NCI-H2196 (cell line): ENCODE measurements at regions not wholly inside any gene's neighbourhood (a gene's known extent, or its start where the extent isn't known, plus 50 kb on each side); places are given as distances from the start of the nearest gene placed in this dataset.

Source experiments
- DNase-seq: peaks from one replicate; lab custom pipeline; 2025; ENCODE audit not compliant: unreplicated experiment; lab: John Stamatoyannopoulos, UW

DNA sequence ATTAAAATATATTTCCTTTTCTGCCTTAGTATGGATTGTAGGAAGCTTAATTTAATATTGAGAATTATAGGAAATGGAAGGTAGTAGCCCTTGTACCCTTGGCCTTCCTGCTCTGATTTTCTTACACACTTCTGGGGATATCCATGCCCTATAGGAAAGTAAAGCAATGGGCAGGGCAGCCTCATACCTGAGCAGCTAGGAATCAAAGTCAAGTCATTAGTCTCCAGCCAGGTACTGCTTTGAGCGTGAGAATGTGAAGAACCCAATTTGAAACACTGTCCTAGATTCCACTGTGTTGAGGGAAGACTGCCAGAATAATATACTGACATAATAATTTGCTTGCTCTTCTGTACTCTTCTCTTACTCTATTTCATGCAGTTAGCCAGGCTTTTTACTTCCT is 51.0 kb upstream of the L3MBTL3 start:
- DNase-seq = no peak

DNA sequence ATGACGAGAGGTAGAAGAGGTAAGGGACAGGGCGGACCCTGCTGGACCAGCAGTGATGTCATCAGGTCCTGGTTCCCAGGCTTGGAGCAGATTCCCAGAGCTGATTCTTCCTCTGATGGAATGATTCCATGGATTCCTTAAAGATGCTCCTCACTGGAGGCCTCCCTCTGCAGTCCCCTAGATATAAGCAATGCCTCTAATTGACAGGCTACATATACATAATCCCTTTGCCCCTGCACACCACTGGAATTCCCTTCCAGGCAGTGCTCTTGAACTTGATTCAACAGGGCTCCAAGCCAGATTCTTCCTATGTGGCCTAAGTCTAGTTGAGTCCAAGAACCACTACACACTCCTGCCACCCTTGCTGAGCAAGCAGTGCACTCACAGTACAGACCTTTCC is 52.3 kb upstream of the L3MBTL3 start:
- DNase-seq = no peak

DNA sequence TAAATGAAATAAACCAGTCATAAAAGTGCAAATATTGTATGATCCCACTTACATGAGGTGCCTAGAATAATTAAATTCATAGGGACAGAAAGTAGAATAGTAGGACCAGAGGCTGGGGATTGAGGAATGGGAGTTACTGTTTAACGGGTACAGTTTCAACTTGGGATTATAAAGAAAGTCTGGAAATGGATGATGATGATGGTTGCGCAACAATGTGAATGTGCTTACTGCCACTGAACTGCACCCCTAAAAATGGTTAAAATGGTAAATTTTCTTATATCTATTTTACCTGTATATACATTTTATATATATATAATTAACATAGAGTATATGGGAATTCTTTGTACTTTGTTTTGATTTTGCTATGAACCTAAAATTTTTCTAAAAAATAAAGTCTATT is 53.3 kb upstream of the L3MBTL3 start:
- no peak for DNase-seq

DNA sequence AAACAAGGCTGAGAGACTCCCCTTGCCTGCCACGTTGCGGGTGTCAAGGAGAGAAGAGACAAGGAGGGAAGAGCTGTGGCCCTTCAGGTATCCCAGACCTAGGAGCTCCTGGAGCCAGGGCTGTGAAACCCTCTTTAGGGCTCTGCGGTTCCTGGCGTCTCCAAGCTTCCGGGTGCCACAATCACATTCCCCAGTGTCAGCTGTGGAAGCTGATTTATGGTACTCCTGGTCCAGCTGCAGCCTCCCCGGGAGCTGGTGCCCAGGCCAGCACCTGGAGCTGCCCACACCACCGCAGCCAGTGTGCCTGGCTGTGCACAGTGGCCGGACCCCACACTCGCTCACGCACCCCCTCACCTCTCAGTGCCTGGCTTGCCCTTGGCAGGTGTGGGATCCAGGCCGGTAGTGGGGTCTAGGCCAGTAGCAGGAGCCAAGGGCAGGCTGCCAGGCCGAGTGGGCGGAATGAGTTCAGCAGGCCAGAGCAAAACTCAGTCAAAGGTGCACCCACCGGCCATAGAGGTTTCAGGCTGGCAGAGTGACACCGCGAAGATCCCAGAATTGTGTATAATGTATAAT is 58.9 kb upstream of the L3MBTL3 start:
- DNase-seq = no peak

DNA sequence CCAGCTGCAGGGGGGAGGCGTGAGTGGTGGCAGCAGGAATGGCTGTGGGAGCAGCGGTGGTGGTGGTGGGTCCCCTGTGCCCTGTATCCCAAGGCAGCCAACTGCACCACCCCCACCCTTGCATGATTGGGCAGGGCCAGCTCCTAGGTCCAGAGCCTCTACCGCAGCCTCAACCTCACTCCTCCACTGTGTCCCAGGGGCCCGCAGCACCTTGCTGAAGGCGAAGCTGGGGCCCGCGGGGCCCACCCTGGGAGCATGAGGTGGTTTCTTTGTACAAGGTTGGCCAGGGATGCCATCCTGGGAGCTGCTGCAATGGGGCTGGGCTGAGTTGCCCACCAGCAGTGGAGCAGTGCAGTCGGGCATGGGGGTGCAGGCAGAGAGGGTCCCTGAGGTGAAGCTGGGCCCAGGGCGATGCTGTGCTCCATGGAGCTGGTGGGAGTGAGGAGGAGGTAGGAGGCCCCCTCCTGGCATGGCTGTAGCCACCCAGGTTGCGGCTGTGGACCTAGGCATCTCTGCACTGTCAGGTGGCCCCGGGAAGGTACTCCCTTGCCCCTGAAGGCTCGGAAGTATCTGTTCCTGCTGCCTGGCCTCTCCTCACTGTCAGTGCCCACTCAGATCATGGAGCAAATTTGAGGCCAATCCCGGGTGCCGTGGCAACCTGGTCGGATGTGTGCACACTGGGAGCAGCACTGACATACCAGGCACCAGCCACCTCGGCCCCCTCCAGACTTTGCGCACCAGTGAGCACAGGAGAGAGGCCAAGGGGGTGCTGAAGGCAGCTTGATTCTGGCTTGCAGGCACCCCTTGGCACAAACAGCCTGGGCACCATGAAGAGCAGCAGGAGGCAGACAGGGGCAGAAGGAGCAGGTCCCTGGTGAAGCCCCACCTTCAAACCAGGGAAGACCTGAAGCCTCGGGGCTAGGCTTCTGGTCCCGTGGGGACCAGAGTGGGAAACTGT is 60.2 kb upstream of the L3MBTL3 start:
- DNase-seq = no peak

DNA sequence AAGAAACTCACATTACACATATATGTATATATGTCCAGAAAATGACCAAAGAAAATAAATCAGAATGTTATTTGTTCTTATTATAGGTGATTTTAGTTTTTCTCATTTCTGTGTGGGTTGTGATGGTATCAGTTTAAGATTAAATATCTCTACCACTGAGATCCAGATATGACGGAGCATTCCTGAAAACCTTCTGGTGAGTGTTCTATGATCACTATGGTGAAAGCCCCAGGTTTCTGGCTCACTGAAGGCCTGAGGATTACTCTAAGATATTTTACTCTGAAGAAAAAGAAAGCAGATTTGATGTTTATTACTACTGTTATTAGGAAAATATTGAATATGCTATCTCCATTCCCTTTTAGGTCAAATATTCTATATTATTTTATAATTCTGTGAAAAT is 62.8 kb upstream of the L3MBTL3 start:
- DNase-seq = no peak

DNA sequence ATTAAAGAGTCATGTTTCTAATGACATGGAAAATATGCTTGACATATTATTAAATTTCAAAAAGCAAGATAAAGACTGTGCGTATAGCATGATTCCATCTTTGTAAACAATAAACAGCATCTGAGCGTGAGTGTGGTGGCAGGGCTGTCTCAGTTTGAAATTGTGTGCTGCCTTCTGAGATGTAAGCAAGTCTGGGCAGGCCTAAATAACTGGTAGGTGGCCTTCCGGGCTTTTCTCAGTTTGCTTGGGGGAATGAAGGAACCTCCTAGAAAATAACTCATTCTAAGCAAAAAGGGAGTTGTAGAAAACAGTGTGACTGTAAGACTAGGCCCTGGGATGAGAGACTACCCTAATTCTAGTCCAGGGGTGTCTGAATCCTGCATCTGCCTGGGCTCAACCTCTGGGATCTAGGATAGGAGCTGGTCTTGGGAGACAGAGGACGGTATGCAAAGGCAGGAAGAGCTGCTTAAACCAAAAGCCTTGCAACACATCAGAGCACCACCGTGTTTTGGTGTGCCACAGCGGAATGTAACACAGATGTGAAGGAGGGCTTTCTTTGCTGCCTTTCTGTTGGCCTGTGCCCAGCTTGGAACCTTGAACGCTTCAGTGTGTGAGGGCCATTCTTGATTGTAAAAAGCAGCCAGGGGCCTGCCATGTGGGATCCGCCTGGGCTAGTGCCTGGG is 63.5 kb upstream of the L3MBTL3 start:
- DNase-seq = no peak

DNA sequence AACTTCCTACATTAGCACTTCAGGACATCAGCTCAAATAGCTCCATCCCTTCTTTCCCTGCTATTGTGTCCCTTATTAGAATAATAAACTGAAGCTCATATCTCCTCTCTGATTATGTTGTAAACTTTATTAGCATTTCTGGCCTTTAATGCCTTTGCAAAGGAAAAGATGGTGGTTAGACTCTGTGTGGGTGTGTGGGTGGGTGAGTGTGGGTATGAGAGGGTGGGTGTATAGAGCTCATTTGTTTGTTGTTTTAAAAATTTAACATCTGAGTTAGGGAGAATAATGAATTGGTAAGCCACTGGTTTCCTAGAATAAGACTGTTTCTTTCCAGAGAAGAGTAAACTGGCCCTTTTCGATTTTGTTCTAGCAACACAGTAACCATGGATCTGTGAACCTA is 70.6 kb upstream of the L3MBTL3 start:
- no peak for DNase-seq

DNA sequence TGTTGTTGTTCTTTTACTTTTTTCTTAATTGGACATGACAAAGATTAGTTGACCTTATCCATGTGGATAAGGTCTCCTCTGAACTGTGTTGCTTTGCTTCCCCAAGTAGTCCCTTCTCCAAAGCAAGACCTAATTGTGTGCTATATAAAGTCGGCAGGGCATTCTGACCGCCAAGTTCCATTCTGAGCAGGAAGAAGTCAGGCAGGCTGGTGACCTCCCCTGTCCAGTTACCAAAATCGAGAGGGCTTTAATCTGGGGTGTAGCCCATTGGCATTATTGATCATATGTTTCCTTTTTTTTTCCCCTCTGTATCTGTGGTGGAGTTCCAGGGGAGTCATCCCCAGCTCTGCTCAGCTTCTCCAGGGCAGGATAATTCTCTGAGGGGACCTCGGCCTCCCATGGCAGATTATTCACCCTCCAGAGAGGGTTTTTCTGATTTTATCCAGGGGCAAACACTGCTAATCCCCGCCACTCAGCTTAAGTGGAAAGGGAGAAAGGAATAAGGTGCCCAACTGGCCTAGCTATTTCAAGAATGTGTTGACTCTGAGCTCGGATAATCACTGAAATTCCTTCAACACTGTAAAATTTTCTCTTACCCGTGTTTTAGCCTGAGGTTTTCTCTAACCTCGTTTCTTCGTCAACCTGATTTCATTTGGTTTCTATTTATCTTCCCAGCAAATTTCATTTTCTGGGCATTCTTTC is 71.8 kb upstream of the L3MBTL3 start:
- no peak for DNase-seq

DNA sequence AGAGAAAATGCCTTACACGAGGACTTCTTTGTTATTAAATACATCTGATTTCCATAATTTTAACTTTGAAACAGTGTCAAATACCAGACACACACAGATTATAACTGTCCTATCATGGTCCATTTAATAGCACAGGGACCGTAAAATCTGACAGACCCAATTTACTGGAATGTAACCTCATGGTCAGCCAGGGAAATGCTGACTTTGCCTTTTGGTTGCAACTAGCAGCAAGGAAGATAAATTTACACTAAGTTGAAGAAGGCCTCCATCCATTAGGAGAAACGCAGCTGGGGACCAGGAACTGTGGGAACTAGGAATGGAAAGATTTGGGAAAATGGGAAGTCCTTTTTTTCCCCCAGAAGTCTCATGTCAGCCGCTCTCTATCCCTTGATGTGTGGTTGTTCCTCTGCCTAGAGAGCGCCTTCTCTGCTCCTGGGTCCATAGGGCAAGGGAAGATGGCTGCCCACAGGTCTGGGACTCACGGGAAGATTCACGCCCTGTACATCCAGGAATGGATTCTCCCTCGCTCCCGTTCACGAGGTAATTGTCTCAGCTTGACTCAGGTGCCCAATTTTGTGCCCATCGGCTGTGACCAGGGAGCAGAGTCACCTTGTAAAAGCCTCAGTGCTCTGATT is 74.6 kb upstream of the L3MBTL3 start:
- no peak for DNase-seq

DNA sequence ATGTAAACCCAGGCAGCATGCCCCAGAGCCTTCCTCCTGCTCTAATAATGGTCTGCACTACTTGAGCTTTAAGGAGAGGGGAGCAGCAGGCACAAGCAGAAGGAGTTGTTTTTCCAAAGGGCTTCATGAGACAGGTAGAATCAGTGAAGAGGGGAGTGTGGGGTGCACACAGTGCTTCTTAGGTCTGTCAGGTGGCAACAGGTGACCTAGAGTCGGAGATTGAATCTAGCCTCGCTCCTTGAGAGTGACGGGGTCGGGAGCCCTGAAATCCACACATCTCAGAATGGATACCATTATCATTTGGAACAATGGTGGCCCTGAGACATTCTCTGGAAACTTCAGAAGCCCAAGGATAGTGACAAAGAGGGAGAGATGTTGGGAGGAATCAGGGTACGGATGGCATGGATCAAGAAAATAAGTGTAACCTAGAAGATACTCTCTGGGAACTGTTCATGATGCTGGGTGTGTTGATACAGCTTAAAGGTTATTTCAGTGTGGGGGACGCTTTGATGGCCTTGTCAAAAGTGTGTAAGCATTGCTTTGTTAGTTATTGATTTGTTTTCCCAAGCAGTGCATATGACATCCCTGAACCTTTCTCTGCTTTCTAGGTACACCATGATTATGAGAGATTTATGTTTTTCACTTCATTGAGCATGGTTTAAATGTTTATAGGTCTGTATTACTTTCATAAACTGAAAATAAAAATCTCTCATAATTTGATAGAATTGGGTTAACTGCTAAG is 77.8 kb upstream of the L3MBTL3 start:
- DNase-seq = no peak

DNA sequence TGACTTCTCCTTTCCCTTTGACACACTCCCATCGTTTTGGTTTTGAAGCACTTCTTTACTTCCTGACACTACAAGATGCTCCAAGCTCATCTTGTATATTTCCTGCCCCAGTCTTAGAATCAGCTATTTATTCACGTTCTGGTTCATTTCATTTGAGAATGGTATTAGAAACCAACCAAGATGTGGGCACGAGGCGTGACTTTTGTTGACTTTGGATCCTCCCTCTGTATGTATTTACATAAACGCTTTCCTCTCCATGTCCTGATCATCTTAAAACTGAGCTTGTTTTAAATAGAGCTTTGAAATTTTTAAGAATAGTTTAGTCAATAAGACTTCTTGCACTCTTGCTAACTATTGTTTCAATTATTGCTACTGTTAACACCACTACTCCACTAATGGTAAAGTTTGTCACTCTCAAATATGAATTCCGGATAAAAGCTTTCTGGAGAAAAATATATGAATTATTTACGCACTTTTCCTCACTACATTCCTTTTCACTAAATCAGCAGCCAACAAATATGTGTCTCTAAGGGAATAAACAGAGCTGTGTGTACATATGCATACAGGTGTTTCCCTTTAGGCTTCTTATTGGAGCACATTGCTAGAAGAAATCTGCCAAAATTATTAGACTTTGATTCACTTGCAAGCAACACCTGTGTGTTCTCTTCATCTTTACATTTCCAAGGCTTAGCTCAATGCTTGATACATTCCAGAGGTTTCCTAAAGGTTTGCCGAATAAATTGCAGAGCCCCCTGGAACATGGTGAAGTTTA is 77.3 kb upstream of the TMEM244 start:
- no peak for DNase-seq

DNA sequence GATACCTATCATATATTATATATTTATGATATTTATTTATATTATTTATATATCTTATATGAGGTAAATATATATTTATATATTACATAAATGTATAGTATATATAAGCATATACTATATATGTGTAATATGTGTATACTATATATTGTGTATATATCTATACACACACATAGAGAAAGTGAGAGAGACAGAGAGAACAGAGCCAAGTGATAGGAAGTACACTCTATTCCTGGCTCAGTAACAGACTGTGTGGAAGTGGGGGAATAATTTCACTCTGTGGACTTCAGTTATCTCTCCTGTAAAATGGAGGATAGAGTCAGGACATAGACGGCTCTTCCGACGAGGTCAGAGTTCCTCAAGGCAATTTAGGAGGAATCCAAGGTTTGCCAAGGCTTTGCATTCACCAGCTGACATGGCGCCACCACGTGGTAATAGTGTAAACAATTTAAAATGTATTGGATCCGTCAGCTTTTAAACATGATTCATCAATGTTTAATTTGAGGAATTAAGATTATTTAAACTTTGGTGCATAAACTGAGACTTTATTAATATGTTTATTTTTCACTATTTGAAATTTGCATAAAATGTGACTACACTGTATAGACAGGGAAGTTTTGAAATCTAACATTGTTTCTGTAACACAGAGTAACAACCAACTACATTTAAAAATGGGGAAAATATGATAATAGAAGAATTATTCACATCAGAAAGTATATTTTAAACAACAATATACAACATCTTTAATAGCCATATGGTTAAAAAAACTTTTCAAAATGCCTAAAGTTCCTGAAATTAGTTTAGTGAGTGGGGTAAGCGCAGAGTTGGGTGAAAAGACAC is 75.4 kb upstream of the TMEM244 start:
- DNase-seq = peak; percentile 29

DNA sequence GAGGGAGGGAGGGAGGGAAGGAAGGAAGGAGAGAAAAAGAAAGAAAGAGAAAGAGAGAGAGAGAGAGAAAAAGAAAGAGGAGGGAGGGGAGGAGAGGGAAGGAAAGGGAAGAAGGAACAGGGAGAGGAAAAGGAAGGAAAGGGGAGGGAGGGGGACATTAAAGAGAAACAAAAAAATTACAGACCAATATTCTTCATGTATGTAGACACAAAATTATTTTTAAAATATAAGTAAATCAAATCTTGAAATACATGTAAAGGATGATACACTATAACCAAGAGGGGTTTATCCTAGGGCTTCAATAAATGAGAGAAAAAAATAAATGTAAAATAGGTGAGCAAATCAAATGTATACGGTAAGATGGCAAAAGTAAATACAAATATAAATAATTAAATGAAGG is 71.2 kb upstream of the TMEM244 start:
- no peak for DNase-seq

DNA sequence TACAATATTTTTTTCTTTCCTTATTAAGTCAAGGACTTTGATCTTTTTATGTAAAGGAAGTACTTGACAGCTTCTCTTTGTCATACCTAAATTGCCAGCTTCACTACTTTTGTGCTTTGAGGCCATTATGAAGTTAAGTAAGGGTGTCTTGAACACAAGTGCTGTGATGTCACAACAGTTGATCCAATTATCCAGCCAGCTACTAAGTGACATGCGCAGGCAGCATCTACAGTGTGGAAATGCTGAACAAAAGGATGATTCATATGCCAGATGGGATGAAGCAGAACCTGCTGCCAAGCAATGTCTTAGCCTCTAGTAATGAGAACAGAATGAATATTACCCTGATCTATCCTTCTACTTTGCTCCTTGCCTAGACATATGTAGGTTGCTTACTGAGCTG is 68.3 kb upstream of the TMEM244 start:
- no peak for DNase-seq

DNA sequence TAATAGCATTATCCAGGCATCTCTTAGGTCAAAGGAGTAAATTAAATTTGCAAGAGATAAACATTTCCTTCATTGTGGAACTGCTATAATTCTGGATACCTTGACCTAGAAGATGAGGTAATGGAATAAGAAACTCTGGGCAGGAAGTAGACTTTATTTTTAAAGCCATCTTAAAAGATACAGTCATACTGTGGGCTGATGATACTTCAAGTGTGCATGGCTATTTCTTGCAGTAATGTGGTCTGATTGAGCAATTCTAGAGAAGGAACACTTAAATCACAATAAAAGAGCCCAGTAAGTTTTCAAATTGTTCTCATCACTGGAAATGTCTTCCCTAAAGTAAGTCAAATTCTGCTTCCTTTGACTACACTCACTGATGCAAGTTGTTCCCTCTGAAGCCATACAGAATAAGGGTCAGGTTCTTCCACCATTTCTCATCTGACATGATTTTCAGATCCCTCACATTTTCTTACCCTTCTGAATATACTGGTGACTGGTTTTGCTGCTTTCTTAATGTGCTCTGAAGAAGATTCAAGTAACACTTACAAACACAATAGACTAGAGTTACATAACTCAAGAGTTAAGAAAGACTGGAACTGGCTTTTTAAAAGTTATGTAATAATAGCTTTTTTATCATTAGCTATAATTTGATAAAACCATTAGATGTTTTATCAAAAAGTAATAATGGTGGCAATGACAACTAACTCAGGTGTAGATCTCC is 62.6 kb upstream of the TMEM244 start:
- no peak for DNase-seq

DNA sequence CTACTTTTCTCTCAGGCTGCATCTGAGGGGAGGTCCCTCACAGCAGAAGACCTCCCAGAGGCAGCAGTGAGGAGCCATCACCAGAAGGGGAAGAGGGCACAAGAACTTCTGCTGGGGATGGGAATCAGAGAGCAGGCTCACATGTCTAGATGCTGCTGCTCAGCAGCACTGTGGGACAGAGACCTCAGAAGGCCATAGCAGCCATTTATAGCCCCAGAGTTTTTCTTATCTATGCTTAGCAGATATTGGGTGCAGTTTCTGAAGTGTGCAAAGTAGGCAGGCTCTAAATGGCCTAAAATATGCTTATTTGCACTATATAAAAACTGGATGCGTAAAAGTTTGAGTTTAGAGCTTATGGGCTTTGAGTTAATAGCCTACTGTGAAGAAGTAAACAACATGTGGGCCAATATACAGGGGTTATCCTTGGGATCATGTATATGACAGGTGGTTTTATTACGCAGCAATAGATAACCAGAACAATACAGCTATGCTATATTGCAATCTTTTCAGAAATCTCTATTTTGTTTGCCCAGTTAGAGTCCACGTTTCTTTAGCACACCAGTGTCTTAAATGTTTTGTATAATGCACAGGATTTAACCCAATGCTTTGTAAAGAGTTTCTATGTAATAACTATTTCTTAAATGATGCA is 60.2 kb upstream of the TMEM244 start:
- no peak for DNase-seq
